Naive thymus-derived CD4-positive, alpha-beta T cell (primary cell): ENCODE measurements at regions not wholly inside any gene's neighbourhood (a gene's known extent, or its start where the extent isn't known, plus 50 kb on each side); places are given as distances from the start of the nearest gene placed in this dataset.

Experiments used
- ATAC-seq: fragments of 150-1000 bp; cut with Tn5 transposase; 2 replicates; pipeline ENCODE4 v1.10.0; 2021; ENCODE audit warnings: mild to moderate bottlenecking, moderate library complexity
- CTCF ChIA-PET: fragments of 350-600 bp; sonication (Branson Sonifier 250); formaldehyde crosslinking; loops from one replicate; lab custom pipeline; 2021; ENCODE audit warnings: antibody characterized with exemption; lab: Charles Lee
- POLR2A ChIA-PET: fragments of 350-600 bp; sonication (Branson Sonifier 250); formaldehyde crosslinking; loops from one replicate; lab custom pipeline; 2021; ENCODE audit warnings: antibody characterized with exemption, inconsistent platforms; lab: Charles Lee
- DNase-seq, 9 donors: peaks; one replicate each; pipeline versions ENCODE4 v3.0.0 to v3.0.0-alpha.2; 2020 to 2022; ENCODE audit warnings: mixed read lengths in 1 of 9
- H3K27ac ChIP-seq: one replicate; pipeline ENCODE4 v1.7.0; 2013; ENCODE audit warnings: mild to moderate bottlenecking, low read depth, low read length, moderate library complexity
- H3K27me3 ChIP-seq, 2 donors: one replicate each; pipeline ENCODE4 v1.7.0; 2013; ENCODE audit warnings: low read length in 2 of 2, mild to moderate bottlenecking in 2 of 2, moderate library complexity in 2 of 2; ENCODE audit not compliant: control insufficient read depth in 2 of 2, insufficient read depth in 2 of 2
- H3K36me3 ChIP-seq, 3 experiments: 1 replicate in 2 of 3; 2 replicates in 1 of 3; pipeline ENCODE4 v1.7.0; 2013; ENCODE audit warnings: low read length in 3 of 3, mild to moderate bottlenecking in 3 of 3, moderate library complexity in 1 of 3; ENCODE audit not compliant: insufficient read depth in 3 of 3, control insufficient read depth in 2 of 3
- H3K4me1 ChIP-seq, 2 donors: one replicate each; pipeline ENCODE4 v1.7.0; 2013; ENCODE audit warnings: low read length in 2 of 2, mild to moderate bottlenecking in 2 of 2, moderate library complexity in 1 of 2; ENCODE audit not compliant: control insufficient read depth in 2 of 2, insufficient read depth in 2 of 2
- H3K4me3 ChIP-seq: 2 replicates; pipeline ENCODE4 v1.7.0; 2013; ENCODE audit warnings: mild to moderate bottlenecking, low read length
- H3K9me3 ChIP-seq, 3 experiments: 1 replicate in 2 of 3; 2 replicates in 1 of 3; pipeline ENCODE4 v1.7.0; 2013; ENCODE audit warnings: low read length in 3 of 3; ENCODE audit not compliant: control insufficient read depth in 2 of 3
- H3K27ac Mint-ChIP-seq, 9 donors: one replicate each; pipeline ENCODE4 v1.8.0; 2020 to 2022; ENCODE audit warnings: mixed read lengths in 9 of 9, mild to moderate bottlenecking in 8 of 9, moderate library complexity in 5 of 9, inconsistent platforms in 2 of 9
- H3K27me3 Mint-ChIP-seq, 5 donors: one replicate each; pipeline ENCODE4 v1.8.0; 2021 to 2022; ENCODE audit warnings: mixed read lengths in 5 of 5, mild to moderate bottlenecking in 1 of 5
- H3K36me3 Mint-ChIP-seq, 5 donors: one replicate each; pipeline ENCODE4 v1.8.0; 2020 to 2022; ENCODE audit warnings: mixed read lengths in 5 of 5, mild to moderate bottlenecking in 3 of 5, inconsistent platforms in 1 of 5
- H3K4me1 Mint-ChIP-seq, 7 donors: one replicate each; pipeline ENCODE4 v1.8.0; 2020 to 2022; ENCODE audit warnings: mixed read lengths in 7 of 7, mild to moderate bottlenecking in 3 of 7, inconsistent platforms in 1 of 7
- H3K4me3 Mint-ChIP-seq, 10 donors: one replicate each; pipeline ENCODE4 v1.8.0; 2020 to 2022; ENCODE audit warnings: mild to moderate bottlenecking in 10 of 10, mixed read lengths in 10 of 10, moderate library complexity in 6 of 10, inconsistent platforms in 2 of 10
- H3K9me3 Mint-ChIP-seq, 11 donors: one replicate each; pipeline ENCODE4 v1.8.0; 2020 to 2022; ENCODE audit warnings: mixed read lengths in 11 of 11, mild to moderate bottlenecking in 4 of 11, inconsistent platforms in 1 of 11, moderate library complexity in 1 of 11
- intact Hi-C, 2 donors: fragments of 100-400 bp; cut with micrococcal nuclease; formaldehyde crosslinking; loops; one replicate each; pipeline ENCODE4 v1.15.1; 2023

GRCh38 chr7:130901209-130901783, 167.3 kb upstream of the KLF14 start:
- Histone ChIP-seq H3K27ac (no peak overlapping the region), H3K9me3 (no peaks in the 10 kb centered on the region), H3K27me3 (no peaks in the 10 kb centered on the region), H3K4me3 (no peak overlapping the region), H3K36me3 (peaks cover 0 to 32% (median 0%) of the 10 kb centered on the region in 3 experiments), H3K4me1 (peaks cover 11 to 20% of the 10 kb centered on the region in 2 donors)
- Mint-ChIP-seq H3K36me3 (peaks cover 0 to 49% (median 14%) of the 10 kb centered on the region in 5 donors), H3K9me3 (no peaks in the 10 kb centered on the region), H3K27me3 (no peaks in the 10 kb centered on the region), H3K4me3 (peak overlapping the region in 1 of 10 donors; percentile 18), H3K27ac (peak overlapping the region; percentile 41 to 84 (median 69)), H3K4me1 (peaks cover 40 to 81% (median 76%) of the 10 kb centered on the region in 7 donors)
- DNase-seq (no peak), ATAC-seq (no peak)
- intact Hi-C loops: no loop called here
- ChIA-PET CTCF (no interaction called here), POLR2A (no interaction called here)

- peaks cover 0 to 43% (median 13%) of the 10 kb centered on the region in 5 donors for H3K36me3 Mint-ChIP-seq
- no peaks in the 10 kb centered on the region for H3K9me3 Mint-ChIP-seq
- Histone ChIP-seq H3K36me3 (peaks cover 0 to 22% (median 0%) of the 10 kb centered on the region in 3 experiments), H3K27ac (no peak overlapping the region), H3K27me3 (no peaks in the 10 kb centered on the region), H3K9me3 (no peaks in the 10 kb centered on the region), H3K4me3 (no peak overlapping the region), H3K4me1 (peaks cover 6 to 14% of the 10 kb centered on the region in 2 donors)
- no peak for DNase-seq
- peaks cover 37 to 76% (median 69%) of the 10 kb centered on the region in 7 donors for H3K4me1 Mint-ChIP-seq
- ATAC-seq: no peak
- CTCF ChIA-PET: no interaction called here
- POLR2A ChIA-PET: no interaction called here
- no peak overlapping the region for H3K4me3 Mint-ChIP-seq
- no peaks in the 10 kb centered on the region for H3K27me3 Mint-ChIP-seq
- intact Hi-C loops: no loop called here
- peak overlapping the region; percentile 3 to 84 (median 66) for H3K27ac Mint-ChIP-seq
Measured at GRCh38 chr7:130902755-130903357, 168.8 kb upstream of the KLF14 start.

GRCh38 chr7:130903358-130903974, 169.5 kb upstream of the KLF14 start:
- peaks cover 0 to 18% (median 0%) of the 10 kb centered on the region in 3 experiments for H3K36me3 ChIP-seq

GRCh38 chr7:130904031-130904757, 170.2 kb upstream of the KLF14 start:
- H3K9me3 ChIP-seq: no peaks in the 10 kb centered on the region
- Mint-ChIP-seq H3K36me3 (peaks cover 0 to 37% (median 11%) of the 10 kb centered on the region in 5 donors), H3K27ac (peak overlapping the region; percentile 41 to 82 (median 65)), H3K27me3 (no peaks in the 10 kb centered on the region), H3K9me3 (no peaks in the 10 kb centered on the region), H3K4me1 (peaks cover 37 to 76% (median 70%) of the 10 kb centered on the region in 7 donors), H3K4me3 (peak overlapping the region in 1 of 10 donors; percentile 18)
- no peak for DNase-seq
- intact Hi-C loops: no loop called here
- peaks cover 6 to 14% of the 10 kb centered on the region in 2 donors for H3K4me1 ChIP-seq
- CTCF ChIA-PET: interaction anchor here (0.6 to 1.1 kb wide), 5 partner anchors 9 to 279 kb away, joined by 3 to 7 read pairs (median 3); no protein-coding TSS in a partner anchor
- H3K4me3 ChIP-seq: no peak overlapping the region
- H3K27ac ChIP-seq: no peak overlapping the region
- ATAC-seq: peak; percentile 14
- POLR2A ChIA-PET: interaction anchor here (0.5 to 1.0 kb wide), 4 partner anchors 26 to 1017 kb away, joined by 3 to 4 read pairs (median 3); no protein-coding TSS in a partner anchor
- H3K27me3 ChIP-seq: no peaks in the 10 kb centered on the region
- H3K36me3 ChIP-seq: peaks cover 0 to 18% (median 0%) of the 10 kb centered on the region in 3 experiments

More at GRCh38 chr7:130903358-130903974, 169.5 kb upstream of the KLF14 start:
- no peak overlapping the region for H3K27ac ChIP-seq
- Mint-ChIP-seq H3K4me3 (no peak overlapping the region), H3K9me3 (no peaks in the 10 kb centered on the region), H3K27me3 (no peaks in the 10 kb centered on the region), H3K36me3 (peaks cover 0 to 40% (median 13%) of the 10 kb centered on the region in 5 donors), H3K4me1 (peaks cover 37 to 74% (median 65%) of the 10 kb centered on the region in 7 donors), H3K27ac (peak overlapping the region; percentile 6 to 82 (median 66))
- ATAC-seq: peak; percentile 63
- no peak overlapping the region for H3K4me3 ChIP-seq
- no peak for DNase-seq
- H3K9me3 ChIP-seq: no peaks in the 10 kb centered on the region
- ChIA-PET CTCF (interaction anchor here (0.8 to 0.9 kb wide), 2 partner anchors 10 to 12 kb away, joined by 3 to 4 read pairs; no protein-coding TSS in a partner anchor), POLR2A (interaction anchor here (0.7 to 1.0 kb wide), 2 partner anchors 27 to 43 kb away, joined by 3 to 4 read pairs; no protein-coding TSS in a partner anchor)
- no peaks in the 10 kb centered on the region for H3K27me3 ChIP-seq
- intact Hi-C loops: no loop called here
- H3K4me1 ChIP-seq: peaks cover 6 to 14% of the 10 kb centered on the region in 2 donors

GRCh38 chr7:130904792-130905191, 170.8 kb upstream of the KLF14 start:
- no peak overlapping the region for H3K4me3 ChIP-seq
- H3K4me1 ChIP-seq: peaks cover 9 to 14% of the 10 kb centered on the region in 2 donors
- no peak overlapping the region for H3K27ac ChIP-seq
- H3K4me1 Mint-ChIP-seq: peaks cover 42 to 76% (median 71%) of the 10 kb centered on the region in 7 donors
- H3K27me3 Mint-ChIP-seq: no peaks in the 10 kb centered on the region
- ChIA-PET CTCF (interaction anchor here (0.6 to 1.2 kb wide), 4 partner anchors 9 to 278 kb away, joined by 3 to 7 read pairs (median 4); no protein-coding TSS in a partner anchor), POLR2A (interaction anchor here (0.5 to 0.6 kb wide), 2 partner anchors 149 to 1017 kb away, joined by 3 read pairs; no protein-coding TSS in a partner anchor)
- intact Hi-C loops: loop anchor here in 1 of 2 donors (1.0 kb wide), 1 partner anchor 9 kb away; no protein-coding TSS in a partner anchor
- peaks cover under 1 to 32% (median 8%) of the 10 kb centered on the region in 5 donors for H3K36me3 Mint-ChIP-seq
- H3K9me3 Mint-ChIP-seq: no peaks in the 10 kb centered on the region
- peaks cover 0 to 18% (median 0%) of the 10 kb centered on the region in 3 experiments for H3K36me3 ChIP-seq
- no peaks in the 10 kb centered on the region for H3K27me3 ChIP-seq
- no peaks in the 10 kb centered on the region for H3K9me3 ChIP-seq
- no peak overlapping the region for H3K4me3 Mint-ChIP-seq
- peak overlapping the region in 6 of 9 donors; percentile 9 to 82 (median 68) for H3K27ac Mint-ChIP-seq
- DNase-seq (no peak), ATAC-seq (no peak)

GRCh38 chr7:130906575-130906974, 172.6 kb upstream of the KLF14 start:
- Histone ChIP-seq H3K4me3 (no peak overlapping the region), H3K27ac (no peak overlapping the region), H3K36me3 (peaks cover 0 to 10% (median 0%) of the 10 kb centered on the region in 3 experiments), H3K4me1 (peaks cover 24 to 31% of the 10 kb centered on the region in 2 donors), H3K9me3 (no peaks in the 10 kb centered on the region), H3K27me3 (no peaks in the 10 kb centered on the region)
- Mint-ChIP-seq H3K27me3 (no peaks in the 10 kb centered on the region), H3K4me3 (no peak overlapping the region), H3K27ac (peak overlapping the region in 2 of 9 donors; percentile 33 to 82), H3K9me3 (no peaks in the 10 kb centered on the region), H3K36me3 (peaks cover 4 to 39% (median 8%) of the 10 kb centered on the region in 5 donors), H3K4me1 (peaks cover 42 to 76% (median 72%) of the 10 kb centered on the region in 7 donors)
- ATAC-seq: no peak
- DNase-seq: no peak
- ChIA-PET POLR2A (interaction anchor here (0.6 kb wide), 1 partner anchor 10 kb away, joined by 4 read pairs; no protein-coding TSS in a partner anchor), CTCF (interaction anchor here (0.5 kb wide), 1 partner anchor 102 kb away, joined by 3 read pairs; no protein-coding TSS in a partner anchor)
- intact Hi-C loops: no loop called here
